ENCODE measurements at regions not wholly inside any gene's neighbourhood (a gene's known extent, or its start where the extent isn't known, plus 50 kb on each side); places are given as distances from the start of the nearest gene placed in this dataset.

DNA sequence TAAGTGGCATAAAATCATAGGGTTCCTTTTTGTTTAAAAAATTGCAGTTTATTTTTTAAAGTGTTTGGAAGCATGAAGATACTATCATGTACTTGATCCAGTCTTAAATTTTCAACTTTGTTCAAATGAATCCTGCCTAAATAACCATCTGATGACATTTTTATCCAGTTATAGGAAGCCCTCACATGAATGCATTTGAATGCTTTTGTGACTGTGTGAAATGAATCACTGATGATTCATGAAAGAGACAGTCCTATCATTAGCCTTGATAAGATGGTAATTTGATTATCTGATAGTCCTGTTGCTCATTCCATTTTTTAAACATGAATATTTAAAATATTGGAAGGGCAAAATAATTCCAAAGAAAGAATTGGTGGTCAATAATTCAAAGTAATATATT, 401.9 kb upstream of the ROBO2 start:
- TF ChIP-seq, protein P1, sequence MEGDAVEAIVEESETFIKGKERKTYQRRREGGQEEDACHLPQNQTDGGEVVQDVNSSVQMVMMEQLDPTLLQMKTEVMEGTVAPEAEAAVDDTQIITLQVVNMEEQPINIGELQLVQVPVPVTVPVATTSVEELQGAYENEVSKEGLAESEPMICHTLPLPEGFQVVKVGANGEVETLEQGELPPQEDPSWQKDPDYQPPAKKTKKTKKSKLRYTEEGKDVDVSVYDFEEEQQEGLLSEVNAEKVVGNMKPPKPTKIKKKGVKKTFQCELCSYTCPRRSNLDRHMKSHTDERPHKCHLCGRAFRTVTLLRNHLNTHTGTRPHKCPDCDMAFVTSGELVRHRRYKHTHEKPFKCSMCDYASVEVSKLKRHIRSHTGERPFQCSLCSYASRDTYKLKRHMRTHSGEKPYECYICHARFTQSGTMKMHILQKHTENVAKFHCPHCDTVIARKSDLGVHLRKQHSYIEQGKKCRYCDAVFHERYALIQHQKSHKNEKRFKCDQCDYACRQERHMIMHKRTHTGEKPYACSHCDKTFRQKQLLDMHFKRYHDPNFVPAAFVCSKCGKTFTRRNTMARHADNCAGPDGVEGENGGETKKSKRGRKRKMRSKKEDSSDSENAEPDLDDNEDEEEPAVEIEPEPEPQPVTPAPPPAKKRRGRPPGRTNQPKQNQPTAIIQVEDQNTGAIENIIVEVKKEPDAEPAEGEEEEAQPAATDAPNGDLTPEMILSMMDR (IDR thresholded peaks at IDR 0.05) = no peak
- TF ChIP-seq POLR2A (IDR thresholded peaks at IDR 0.05) = no peak
